B cell (primary cell): ENCODE measurements at regions not wholly inside any gene's neighbourhood (a gene's known extent, or its start where the extent isn't known, plus 50 kb on each side); places are given as distances from the start of the nearest gene placed in this dataset.

Experiments
- EZH2 ChIP-seq: IDR thresholded peaks from 2 replicates; pipeline ENCODE4 v1.6.1; 2012; ENCODE audit warnings: borderline replicate concordance, low read depth, mild to moderate bottlenecking, moderate library complexity, low read length; ENCODE audit not compliant: insufficient read depth, poor library complexity, severe bottlenecking
- TF ChIP-seq, protein P1 (sequence below): fragments of 200-600 bp; IDR thresholded peaks from one replicate; pipeline ENCODE4 v1.8.0; 2022; ENCODE audit warnings: antibody characterized with exemption, mild to moderate bottlenecking

DNA sequence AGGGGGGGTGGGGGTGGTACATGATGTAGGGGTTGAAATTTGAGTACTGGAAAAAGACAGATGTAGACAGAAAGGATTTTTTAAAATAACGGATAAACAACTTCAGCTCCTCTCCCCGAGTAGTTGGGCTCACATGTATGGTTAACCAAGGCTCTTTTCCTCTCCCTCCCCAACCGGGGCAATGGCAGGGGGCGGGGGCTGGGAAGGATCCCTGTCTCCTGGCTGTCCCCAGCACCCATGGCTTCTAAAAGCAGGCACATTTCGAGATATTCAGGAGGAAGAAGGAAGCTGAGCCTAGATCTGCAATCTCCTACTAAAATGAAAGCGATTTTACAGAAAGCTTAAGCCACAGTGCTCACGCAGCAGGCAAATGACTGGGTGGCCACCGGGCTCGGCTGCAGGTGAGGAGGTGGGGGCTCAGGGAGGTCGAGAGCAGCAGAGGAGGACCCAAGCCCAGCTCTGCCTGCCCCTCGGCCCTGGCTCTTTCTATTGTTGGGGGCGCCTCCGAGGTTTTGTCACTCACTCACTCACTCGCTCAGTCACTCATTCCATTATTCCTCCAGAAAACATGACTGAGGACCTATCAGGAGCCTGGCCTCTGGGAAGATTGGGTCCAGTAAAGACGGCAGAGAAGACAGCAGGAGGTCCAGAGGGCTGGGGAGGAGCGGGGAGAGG lies 573.3 kb downstream of the PTPRU start:
- TF ChIP-seq, protein P1, sequence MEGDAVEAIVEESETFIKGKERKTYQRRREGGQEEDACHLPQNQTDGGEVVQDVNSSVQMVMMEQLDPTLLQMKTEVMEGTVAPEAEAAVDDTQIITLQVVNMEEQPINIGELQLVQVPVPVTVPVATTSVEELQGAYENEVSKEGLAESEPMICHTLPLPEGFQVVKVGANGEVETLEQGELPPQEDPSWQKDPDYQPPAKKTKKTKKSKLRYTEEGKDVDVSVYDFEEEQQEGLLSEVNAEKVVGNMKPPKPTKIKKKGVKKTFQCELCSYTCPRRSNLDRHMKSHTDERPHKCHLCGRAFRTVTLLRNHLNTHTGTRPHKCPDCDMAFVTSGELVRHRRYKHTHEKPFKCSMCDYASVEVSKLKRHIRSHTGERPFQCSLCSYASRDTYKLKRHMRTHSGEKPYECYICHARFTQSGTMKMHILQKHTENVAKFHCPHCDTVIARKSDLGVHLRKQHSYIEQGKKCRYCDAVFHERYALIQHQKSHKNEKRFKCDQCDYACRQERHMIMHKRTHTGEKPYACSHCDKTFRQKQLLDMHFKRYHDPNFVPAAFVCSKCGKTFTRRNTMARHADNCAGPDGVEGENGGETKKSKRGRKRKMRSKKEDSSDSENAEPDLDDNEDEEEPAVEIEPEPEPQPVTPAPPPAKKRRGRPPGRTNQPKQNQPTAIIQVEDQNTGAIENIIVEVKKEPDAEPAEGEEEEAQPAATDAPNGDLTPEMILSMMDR = no peak
- TF ChIP-seq EZH2 = no peak
